OCI-M2 (cell line): ENCODE measurements at regions not wholly inside any gene's neighbourhood (a gene's known extent, or its start where the extent isn't known, plus 50 kb on each side); places are given as distances from the start of the nearest gene placed in this dataset.

ENCODE experiments used
- DNase-seq: peaks from one replicate; lab custom pipeline; 2025; ENCODE audit not compliant: unreplicated experiment; lab: John Stamatoyannopoulos, UW

DNA sequence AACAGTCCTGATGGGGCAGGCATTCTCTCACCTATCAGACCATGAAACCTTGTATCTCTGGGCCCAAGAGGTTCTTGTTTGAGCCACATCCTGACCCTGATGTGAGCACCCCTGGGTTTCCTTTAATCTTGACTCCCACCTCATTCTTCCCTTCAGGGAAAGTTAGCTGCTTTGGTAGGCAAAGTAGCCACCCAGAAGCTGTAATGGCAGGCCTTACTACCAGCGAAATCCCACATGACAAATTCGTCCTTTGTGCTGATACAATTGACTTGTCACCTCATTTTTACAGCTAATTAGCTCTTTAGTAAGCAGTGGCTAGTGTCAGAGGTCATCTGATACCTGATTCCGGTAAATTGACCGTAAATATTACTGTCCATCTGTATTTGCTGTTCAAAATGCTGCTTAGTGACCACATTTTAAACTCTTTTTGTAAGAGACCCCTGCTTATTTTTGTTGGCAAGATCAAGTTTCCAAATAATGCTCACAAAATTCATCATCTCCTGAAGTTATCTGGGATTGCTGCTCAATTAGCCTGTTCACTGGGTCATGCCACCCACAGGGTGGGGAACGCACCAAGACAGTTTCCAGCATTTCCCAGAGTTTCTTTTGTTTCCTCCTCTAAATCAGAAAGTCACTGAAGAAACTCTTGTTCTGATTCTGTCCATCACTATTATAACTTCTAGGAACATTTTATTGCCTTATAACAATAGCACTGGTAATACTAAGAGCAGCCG lies 329.7 kb downstream of the GPAT3 start:
- no peak for DNase-seq

GRCh38 chr4:83864097-83864817 lies 328.3 kb downstream of the GPAT3 start:
- no peak for DNase-seq

DNA sequence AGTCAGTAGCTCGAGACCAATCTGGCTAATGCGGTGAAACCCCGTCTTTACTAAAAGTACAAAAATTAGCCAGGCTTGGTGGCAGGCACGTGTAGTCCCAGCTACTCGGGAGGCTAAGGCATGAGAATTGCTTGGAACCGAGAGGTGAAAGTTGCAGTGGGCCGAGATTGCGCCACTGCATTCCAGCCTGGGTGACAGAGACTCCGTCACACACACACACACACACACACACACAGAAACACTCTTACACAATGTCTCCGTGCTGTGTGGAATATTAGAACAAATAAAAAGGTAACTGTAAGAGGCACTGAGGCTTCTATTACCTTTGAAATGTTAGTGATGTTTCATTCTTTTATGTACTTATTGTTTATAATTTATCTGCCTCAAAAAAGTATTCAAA lies 326.6 kb downstream of the GPAT3 start:
- DNase-seq: no peak

DNA sequence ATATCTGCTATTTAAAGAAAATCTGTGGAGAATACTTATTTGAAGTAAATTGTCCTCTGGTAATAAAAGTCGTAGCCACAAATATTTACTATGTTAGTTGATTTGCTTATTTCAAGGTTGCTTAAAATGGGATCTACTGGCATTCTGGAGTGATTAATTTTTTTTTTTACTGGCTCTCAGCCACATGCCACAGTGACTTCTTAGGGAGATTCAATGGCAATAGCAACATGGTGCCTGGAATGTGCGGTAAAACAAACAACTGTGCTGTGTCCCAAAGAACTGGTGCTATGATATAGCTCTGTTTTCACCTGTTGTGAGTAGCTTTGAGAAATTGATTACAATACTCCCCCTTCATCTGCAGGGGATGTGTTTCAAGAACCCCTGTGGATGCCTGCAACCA lies 324.3 kb downstream of the GPAT3 start:
- DNase-seq: no peak

- no peak for DNase-seq
Observed at GRCh38 chr4:83858131-83858530, 322.2 kb downstream of the GPAT3 start.

- DNase-seq: no peak
Observed at GRCh38 chr4:83855044-83855443, 319.1 kb downstream of the GPAT3 start.

DNA sequence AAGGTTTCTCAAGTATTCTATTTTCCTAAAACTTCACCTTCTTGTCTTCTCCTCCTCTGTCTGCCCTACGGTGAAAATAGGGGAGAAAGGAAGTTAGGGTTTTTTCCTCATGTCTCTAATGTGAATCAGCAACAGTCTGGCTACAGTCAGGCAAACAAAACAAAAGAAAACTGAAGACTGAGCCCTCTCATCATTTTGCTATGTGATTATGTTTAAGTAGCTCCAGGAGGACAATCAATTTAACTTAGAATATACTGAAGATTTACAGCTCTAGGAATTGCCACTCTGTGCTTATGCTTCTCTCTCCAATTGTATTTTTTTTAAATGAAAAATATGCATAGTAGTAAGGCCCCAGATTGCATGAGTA lies 316.2 kb downstream of the GPAT3 start:
- DNase-seq: no peak

DNA sequence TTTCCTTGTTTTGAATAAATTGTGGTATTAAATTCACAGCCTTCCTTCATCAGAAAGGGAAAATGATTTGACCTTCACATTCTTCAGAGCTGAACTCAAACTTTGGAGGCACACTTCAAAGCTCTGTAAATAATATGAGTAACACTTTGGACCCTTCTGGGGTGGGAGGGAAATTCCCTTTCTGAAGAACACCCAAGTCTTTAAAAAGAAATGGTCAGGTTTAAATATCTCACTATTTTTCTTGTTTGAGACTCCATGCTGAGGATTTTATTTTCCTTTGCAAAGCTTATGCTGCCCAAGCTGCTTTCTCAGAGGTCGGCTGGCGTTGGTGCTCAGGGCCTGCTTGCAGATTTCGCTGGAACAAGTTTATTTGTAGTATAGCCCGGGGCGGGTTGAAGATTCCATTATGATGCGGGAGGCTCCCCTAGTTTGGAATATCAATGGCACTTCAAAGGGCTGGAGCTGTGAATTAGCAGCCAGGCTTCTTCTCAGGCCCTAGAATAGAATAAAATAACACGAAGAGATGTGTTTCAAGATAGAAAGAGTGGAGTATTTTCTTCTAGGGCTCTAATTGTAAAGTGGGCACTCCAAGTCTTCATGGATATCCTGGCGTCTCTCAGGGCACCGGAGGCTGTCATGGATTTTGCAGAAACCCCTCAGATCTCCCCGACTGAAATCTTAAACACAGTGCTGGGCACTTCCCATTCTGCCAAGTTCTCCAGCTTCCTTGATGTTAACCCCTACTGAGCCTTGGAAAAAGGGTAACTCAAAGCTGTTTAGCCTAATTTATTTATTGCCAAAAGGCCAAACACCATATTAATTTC lies 315.6 kb downstream of the GPAT3 start:
- DNase-seq: no peak

DNA sequence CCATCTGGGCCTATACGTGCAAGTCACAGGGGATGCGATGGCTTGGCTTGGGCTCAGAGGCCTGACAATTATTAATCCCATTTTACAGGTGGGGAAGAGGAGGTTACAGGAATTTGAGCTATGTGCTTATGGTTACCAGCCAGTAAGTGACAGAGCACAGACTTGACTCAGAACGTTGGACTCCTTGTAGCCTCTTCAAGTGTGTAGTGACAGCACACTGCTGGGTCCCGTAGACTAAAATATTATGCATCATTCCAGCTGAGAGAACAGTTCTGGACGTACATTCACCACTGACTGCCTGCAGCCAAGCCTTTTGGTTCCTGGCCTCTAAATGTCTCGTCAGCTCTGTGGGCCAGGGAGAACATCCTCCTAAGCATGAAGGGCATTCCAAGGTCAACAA lies 314.5 kb downstream of the GPAT3 start:
- no peak for DNase-seq

DNA sequence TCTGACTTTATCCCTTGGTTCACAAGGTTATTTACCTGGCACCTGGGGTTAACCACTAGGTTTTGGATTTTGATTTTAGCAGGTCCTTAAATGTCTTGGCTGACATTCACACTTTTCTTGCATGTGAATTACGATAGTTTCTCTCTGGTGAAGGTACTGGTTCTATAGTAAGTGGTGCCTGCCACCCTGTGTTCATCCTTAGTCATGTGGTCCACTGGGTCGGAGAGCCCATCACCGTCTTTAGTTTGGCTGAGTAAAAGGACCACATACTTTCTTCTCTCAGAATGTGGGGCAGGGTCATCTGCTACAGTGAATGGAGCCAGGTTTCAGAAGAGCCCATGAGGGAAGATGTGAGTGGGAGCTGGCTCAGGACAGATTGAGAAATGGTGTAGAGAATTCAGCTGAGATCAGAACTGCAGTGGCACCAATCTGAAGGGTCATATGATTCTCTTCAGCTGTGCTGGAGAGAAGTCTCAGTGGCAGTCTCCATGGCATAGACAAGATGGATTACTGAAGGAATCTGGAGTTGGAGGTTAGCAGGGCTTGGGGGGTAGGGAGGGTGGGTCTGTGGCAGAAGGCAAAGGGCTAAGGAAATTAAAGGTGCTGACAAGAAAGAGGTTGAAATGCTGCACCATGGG lies 310.4 kb downstream of the GPAT3 start:
- no peak for DNase-seq

- DNase-seq: no peak
Observed at GRCh38 chr4:83839615-83840014, 303.7 kb downstream of the GPAT3 start.

DNA sequence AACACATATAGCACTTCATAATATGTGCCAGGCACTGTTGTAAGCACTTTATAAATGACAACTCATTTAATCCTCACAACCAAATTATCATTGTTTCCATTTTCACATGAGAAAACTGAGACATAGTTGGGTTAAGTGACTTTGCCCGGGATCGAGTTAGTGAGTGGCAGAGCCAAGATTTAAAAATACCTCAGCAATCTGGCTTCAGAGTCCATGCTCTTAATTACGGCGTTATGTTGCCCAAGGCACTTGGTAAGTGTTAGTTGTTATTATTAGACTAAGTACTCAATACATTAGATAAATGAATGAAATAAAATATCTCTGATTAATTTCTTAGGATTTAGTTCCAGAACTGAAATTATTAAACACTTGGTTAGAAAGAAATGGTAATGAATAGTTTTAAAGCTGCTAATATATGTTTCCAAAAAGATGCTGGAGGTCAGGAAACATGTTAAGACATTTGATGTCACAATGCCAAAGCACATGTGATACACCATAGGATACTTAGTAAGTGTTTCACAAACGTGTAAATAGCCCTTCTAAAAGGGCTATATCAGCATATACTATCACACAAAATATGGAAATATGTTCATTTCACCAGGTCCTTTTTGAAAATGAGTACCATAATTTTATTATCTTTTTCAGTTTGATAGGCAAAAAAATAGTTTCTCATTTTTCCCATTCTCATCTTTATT lies 301.9 kb downstream of the GPAT3 start:
- DNase-seq: no peak

DNA sequence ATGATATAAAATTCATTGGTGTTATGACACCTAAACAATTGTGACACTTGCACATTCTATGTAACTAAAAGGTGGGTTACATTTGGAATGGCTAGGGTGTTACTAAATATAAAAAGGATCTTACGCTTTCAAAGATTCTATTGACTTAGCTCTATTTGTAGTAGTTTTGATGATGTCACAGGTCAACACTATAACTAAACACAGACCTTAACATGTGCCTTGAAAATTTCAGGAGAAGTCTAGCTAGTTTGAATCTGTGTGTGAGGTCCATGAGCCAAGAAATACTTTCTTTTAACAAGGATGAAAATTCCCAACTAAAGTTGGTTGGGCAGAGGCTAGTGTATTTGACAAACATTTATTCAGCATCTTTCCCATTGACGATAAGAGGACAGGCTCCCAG lies 298.0 kb downstream of the GPAT3 start:
- no peak for DNase-seq

DNA sequence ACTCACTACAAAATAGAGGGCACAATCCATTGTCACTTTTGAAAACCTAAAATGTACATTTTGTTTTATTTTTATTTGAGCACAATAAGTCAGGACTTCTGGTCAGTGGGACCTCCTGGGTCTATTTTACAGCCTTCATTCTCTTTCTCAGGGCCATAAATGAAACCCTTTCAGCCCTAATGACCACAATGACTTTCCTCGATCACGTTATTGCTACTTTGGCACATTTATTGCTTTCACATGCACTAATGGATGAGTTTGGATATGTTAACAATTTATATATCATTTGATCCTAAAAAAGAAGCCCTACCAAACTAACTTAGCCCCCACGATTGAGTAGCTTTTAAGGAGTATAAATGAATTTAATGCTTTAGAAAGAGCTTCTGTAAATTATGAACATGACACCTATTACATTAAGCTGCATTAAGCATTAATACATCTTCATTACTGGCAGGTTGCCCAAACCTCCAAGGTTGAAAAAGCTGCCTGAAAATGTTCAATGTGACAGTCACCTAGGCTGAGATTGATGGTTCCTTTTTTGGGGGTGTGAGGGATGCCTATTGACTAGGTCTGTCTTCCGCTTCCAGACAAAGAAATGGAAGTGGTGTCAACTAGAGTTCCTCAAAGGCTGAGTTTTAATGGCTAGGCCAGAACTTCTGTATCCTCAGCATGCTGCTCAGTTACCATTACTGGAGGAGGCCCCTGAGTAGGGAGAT lies 296.4 kb downstream of the GPAT3 start:
- no peak for DNase-seq

GRCh38 chr4:83831588-83831987 lies 295.7 kb downstream of the GPAT3 start:
- no peak for DNase-seq

DNA sequence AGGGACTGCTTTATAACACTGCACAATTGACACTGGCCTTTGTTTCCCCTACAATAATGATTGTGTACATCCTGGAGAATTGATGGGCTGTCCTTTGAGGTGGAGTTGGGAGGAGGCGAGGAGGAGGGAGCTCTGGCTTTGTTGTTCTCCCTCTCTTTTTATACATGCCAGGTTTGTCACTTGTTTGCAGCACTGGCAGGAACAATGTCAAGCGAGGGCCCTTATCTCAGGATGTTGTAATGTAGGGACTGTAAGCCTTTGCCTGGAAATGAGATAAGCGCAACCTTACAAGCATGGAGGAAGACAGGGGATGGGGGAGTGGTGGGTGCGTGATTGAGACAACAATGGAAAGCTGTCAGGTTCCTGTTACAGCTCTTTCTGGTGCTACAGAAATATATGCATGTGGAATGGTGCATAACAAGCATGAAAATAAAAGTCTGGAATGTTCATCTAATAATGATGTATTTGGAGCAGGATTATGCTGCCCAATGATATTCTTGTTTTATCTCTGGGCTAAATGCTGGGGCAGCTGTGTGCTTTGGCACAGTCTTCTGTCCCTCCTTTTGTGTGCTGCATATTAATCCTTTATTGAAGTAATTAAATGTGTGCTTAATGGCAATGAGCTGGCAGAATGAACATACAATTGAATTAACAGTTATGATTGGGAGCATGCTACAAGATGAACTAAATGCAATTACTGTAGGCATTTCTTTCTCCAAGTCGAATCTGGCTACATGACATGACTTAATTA lies 294.4 kb downstream of the GPAT3 start:
- no peak for DNase-seq

- DNase-seq: no peak
Observed at GRCh38 chr4:83828601-83829000, 292.7 kb downstream of the GPAT3 start.

- DNase-seq: no peak
Observed at GRCh38 chr4:83821493-83821892, 285.6 kb downstream of the GPAT3 start.

- DNase-seq: no peak
Observed at GRCh38 chr4:83819582-83819981, 283.7 kb downstream of the GPAT3 start.

- no peak for DNase-seq
Observed at GRCh38 chr4:83810428-83810827, 274.5 kb downstream of the GPAT3 start.
